H1 (cell line): ENCODE measurements at regions not wholly inside any gene's neighbourhood (a gene's known extent, or its start where the extent isn't known, plus 50 kb on each side); places are given as distances from the start of the nearest gene placed in this dataset.

ENCODE experiments used
- CTCF ChIA-PET: fragments of 300-600 bp; sonication (Branson Sonifier 250); formaldehyde crosslinking; loops from one replicate; lab custom pipeline; 2021; ENCODE audit not compliant: partially characterized antibody; lab: Charles Lee
- POLR2A ChIA-PET: fragments of 300-600 bp; sonication (Branson Sonifier 250); formaldehyde crosslinking; loops from one replicate; lab custom pipeline; 2021; ENCODE audit warnings: inconsistent platforms; ENCODE audit not compliant: partially characterized antibody; lab: Charles Lee
- DNase-seq, 2 experiments: peaks; one replicate each; pipeline versions ENCODE4 v3.0.0 to v3.0.0-alpha.2; 2010 to 2022; ENCODE audit warnings: low spot score in 2 of 2, low read depth in 1 of 2, mixed read lengths in 1 of 2
- FAIRE-seq: peaks from 2 replicates; lab custom pipeline; 2011; peaks lifted over from hg19 to GRCh38; lab: Jason Lieb, UNC
- H2AFZ ChIP-seq: 2 replicates; pipeline ENCODE4 v1.8.1; 2012; ENCODE audit warnings: low read length, inconsistent platforms
- H2AK5ac ChIP-seq: 2 replicates; pipeline ENCODE4 v1.6.1; 2013; ENCODE audit warnings: low read depth, low read length
- H2BK120ac ChIP-seq: replicated peaks from 2 replicates; pipeline ENCODE3; 2013; ENCODE audit warnings: low read depth, low read length, inconsistent platforms
- H2BK12ac ChIP-seq: 2 replicates; pipeline ENCODE4 v1.6.1; 2013; ENCODE audit warnings: low read depth, low read length
- H2BK15ac ChIP-seq: 2 replicates; pipeline ENCODE4 v1.6.1; 2013; ENCODE audit warnings: low read length
- H2BK20ac ChIP-seq: 2 replicates; pipeline ENCODE4 v1.6.1; 2013; ENCODE audit warnings: low read length
- H2BK5ac ChIP-seq: 2 replicates; pipeline ENCODE4 v1.6.1; 2013; ENCODE audit warnings: low read depth, low read length
- H3K14ac ChIP-seq: 2 replicates; pipeline ENCODE4 v1.6.1; 2013; ENCODE audit warnings: inconsistent platforms; ENCODE audit not compliant: insufficient read length
- H3K18ac ChIP-seq: 2 replicates; pipeline ENCODE4 v1.6.1; 2013; ENCODE audit warnings: low read length; ENCODE audit errors: extremely low read depth
- H3K23ac ChIP-seq: 2 replicates; pipeline ENCODE4 v1.6.1; 2013; ENCODE audit warnings: inconsistent platforms; ENCODE audit not compliant: insufficient read length
- H3K23me2 ChIP-seq: 2 replicates; pipeline ENCODE4 v1.6.1; 2013; ENCODE audit warnings: low read depth, low read length
- H3K27ac ChIP-seq: 2 replicates; pipeline ENCODE4 v1.6.1; 2011; ENCODE audit warnings: low read depth, low read length, inconsistent platforms
- H3K27me3 ChIP-seq, 4 experiments: replicated peaks in 1 of 4; 1 replicate in 1 of 4; 2 replicates in 3 of 4; pipeline versions ENCODE4 v1.6.1 to v1.8.1; 2011 to 2013; ENCODE audit warnings: low read length in 3 of 4, mild to moderate bottlenecking in 3 of 4, inconsistent platforms in 2 of 4, mixed read lengths in 2 of 4, moderate library complexity in 1 of 4; ENCODE audit not compliant: control insufficient read depth in 3 of 4, insufficient read depth in 3 of 4; ENCODE audit errors: extremely low read depth in 1 of 4
- H3K36me3 ChIP-seq, 4 experiments: 2 replicates each; pipeline versions ENCODE4 v1.6.1 to v1.8.1; 2011 to 2013; ENCODE audit warnings: mild to moderate bottlenecking in 4 of 4, low read length in 3 of 4, moderate library complexity in 2 of 4, control low read depth in 1 of 4, inconsistent platforms in 1 of 4; ENCODE audit not compliant: insufficient read depth in 4 of 4, control insufficient read depth in 2 of 4
- H3K4ac ChIP-seq: replicated peaks from 2 replicates; pipeline ENCODE3; 2013; ENCODE audit warnings: low read length, low read depth, mixed read lengths, inconsistent platforms; ENCODE audit not compliant: insufficient read length
- H3K4me1 ChIP-seq, 4 experiments: replicated peaks in 1 of 4; 1 replicate in 1 of 4; 2 replicates in 3 of 4; pipeline versions ENCODE4 v1.6.1 to v1.8.1; 2011 to 2013; ENCODE audit warnings: low read length in 3 of 4, inconsistent platforms in 2 of 4, mixed read lengths in 1 of 4; ENCODE audit not compliant: insufficient read depth in 4 of 4, control insufficient read depth in 3 of 4
- H3K4me2 ChIP-seq, 2 experiments: 2 replicates each; pipeline versions ENCODE4 v1.6.1 to v1.8.1; 2011 to 2013; ENCODE audit warnings: low read depth in 2 of 2, low read length in 2 of 2, control low read depth in 1 of 2, inconsistent platforms in 1 of 2, mild to moderate bottlenecking in 1 of 2; ENCODE audit not compliant: insufficient read depth in 1 of 2
- H3K4me3 ChIP-seq, 4 experiments: fragments of 200-600, 300-600 bp in 1 of 4; sonication (generic), shearing (Covaris generic), sonication (Bioruptor Twin) in 1 of 4; 2 replicates each; pipeline versions ENCODE4 v1.5.1 to v1.8.1; 2011 to 2016; ENCODE audit warnings: low read length in 4 of 4, low read depth in 3 of 4, control low read depth in 2 of 4, inconsistent platforms in 2 of 4, mild to moderate bottlenecking in 2 of 4, mixed read lengths in 1 of 4, moderate library complexity in 1 of 4; ENCODE audit not compliant: insufficient read depth in 2 of 4; ENCODE audit errors: extremely low read depth in 1 of 4
- H3K56ac ChIP-seq: replicated peaks from 2 replicates; pipeline ENCODE3; 2013; ENCODE audit warnings: low read depth, mild to moderate bottlenecking, mixed read lengths, low read length, inconsistent platforms; ENCODE audit not compliant: insufficient read length
- H3K79me1 ChIP-seq: 2 replicates; pipeline ENCODE4 v1.6.1; 2013; ENCODE audit warnings: low read depth, low read length, control low read depth
- H3K79me2 ChIP-seq, 2 experiments: 2 replicates each; pipeline versions ENCODE4 v1.6.1 to v1.8.1; 2012 to 2013; ENCODE audit warnings: low read length in 2 of 2, mild to moderate bottlenecking in 2 of 2, inconsistent platforms in 1 of 2; ENCODE audit not compliant: insufficient read depth in 2 of 2, control insufficient read depth in 1 of 2
- H3K9ac ChIP-seq, 4 experiments: replicated peaks in 1 of 4; 1 replicate in 1 of 4; 2 replicates in 3 of 4; pipeline versions ENCODE4 v1.6.1 to v1.8.1; 2011 to 2013; ENCODE audit warnings: low read depth in 3 of 4, low read length in 3 of 4, control low read depth in 2 of 4, mild to moderate bottlenecking in 2 of 4, moderate library complexity in 2 of 4, inconsistent platforms in 1 of 4; ENCODE audit errors: extremely low read depth in 1 of 4
- H3K9me3 ChIP-seq, 2 experiments: 2 replicates each; pipeline versions ENCODE4 v1.6.1 to v1.8.1; 2012 to 2013; ENCODE audit warnings: mild to moderate bottlenecking in 2 of 2, moderate library complexity in 2 of 2, control low read depth in 1 of 2, inconsistent platforms in 1 of 2, low read depth in 1 of 2, low read length in 1 of 2, mixed read lengths in 1 of 2; ENCODE audit not compliant: insufficient read depth in 2 of 2
- H4K20me1 ChIP-seq, 2 experiments: replicated peaks in 1 of 2; 2 replicates each; pipeline versions ENCODE3 to v1.8.1; 2011 to 2013; ENCODE audit warnings: inconsistent platforms in 2 of 2, low read length in 2 of 2, mild to moderate bottlenecking in 1 of 2; ENCODE audit not compliant: insufficient read depth in 2 of 2, control insufficient read depth in 1 of 2
- H4K5ac ChIP-seq: 2 replicates; pipeline ENCODE4 v1.6.1; 2013; ENCODE audit warnings: low read length, low read depth, mixed read lengths, inconsistent platforms; ENCODE audit not compliant: insufficient read length
- H4K8ac ChIP-seq: 2 replicates; pipeline ENCODE4 v1.8.0; 2013; ENCODE audit warnings: mild to moderate bottlenecking, moderate library complexity, low read length, inconsistent platforms; ENCODE audit not compliant: insufficient read depth; ENCODE audit errors: extremely low read depth
- H4K91ac ChIP-seq: replicated peaks from 2 replicates; pipeline ENCODE3; 2013; ENCODE audit warnings: low read length, mixed read lengths, inconsistent platforms; ENCODE audit not compliant: insufficient read length
- BCL11A ChIP-seq, 2 experiments: IDR thresholded peaks; one replicate each; pipeline ENCODE4 v1.6.1; 2011; ENCODE audit warnings: low read depth in 2 of 2, low read length in 2 of 2, mild to moderate bottlenecking in 2 of 2
- CBX5 ChIP-seq: fragments of 300-800, 300-1000 bp; sonication (generic); IDR thresholded peaks from 2 replicates; pipeline ENCODE4 v1.7.1; 2016; ENCODE audit warnings: antibody characterized with exemption, low read length, low read depth
- CHD1 ChIP-seq: IDR thresholded peaks from 2 replicates; pipeline ENCODE4 v1.6.1; 2012; ENCODE audit warnings: low read depth, low read length, improper control_type of control experiment
- CREB1 ChIP-seq: IDR thresholded peaks from 2 replicates; pipeline ENCODE4 v1.6.1; 2012; ENCODE audit warnings: inconsistent platforms
- CTBP2 ChIP-seq: IDR thresholded peaks from 2 replicates; pipeline ENCODE4 v1.7.0; 2011; ENCODE audit warnings: borderline replicate concordance, mild to moderate bottlenecking, moderate library complexity, mixed read lengths, low read length; ENCODE audit not compliant: insufficient read depth, insufficient read length
- HDAC2 ChIP-seq, 2 experiments: fragments of 300-600 bp in 1 of 2; sonication (generic) in 1 of 2; IDR thresholded peaks; 2 replicates each; pipeline ENCODE4 v1.6.1; 2011 to 2012; ENCODE audit warnings: low read depth in 2 of 2, low read length in 2 of 2, mild to moderate bottlenecking in 2 of 2, moderate library complexity in 2 of 2, borderline replicate concordance in 1 of 2, inconsistent platforms in 1 of 2
- JUN ChIP-seq: IDR thresholded peaks from 2 replicates; pipeline ENCODE4 v1.6.1; 2011; ENCODE audit warnings: low read depth, mild to moderate bottlenecking, improper control_type of control experiment, low read length
- JUND ChIP-seq: IDR thresholded peaks from 2 replicates; pipeline ENCODE4 v1.6.1; 2011; ENCODE audit warnings: mild to moderate bottlenecking, improper control_type of control experiment, low read length
- MAFK ChIP-seq: IDR thresholded peaks from 2 replicates; pipeline ENCODE4 v1.6.1; 2012; ENCODE audit warnings: low read depth, mild to moderate bottlenecking, improper control_type of control experiment, low read length
- POLR2AphosphoS5 ChIP-seq: IDR thresholded peaks from 2 replicates; pipeline ENCODE4 v1.6.1; 2011; ENCODE audit warnings: low read depth, low read length
- RBBP5 ChIP-seq: IDR thresholded peaks from 2 replicates; pipeline ENCODE4 v1.7.1; 2012; ENCODE audit warnings: low read depth, mild to moderate bottlenecking, inconsistent platforms, low read length, moderate library complexity, borderline replicate concordance
- RNF2 ChIP-seq: fragments of 200-900, 300-1000 bp; sonication (generic); IDR thresholded peaks from 2 replicates; pipeline ENCODE4 v1.7.1; 2016; ENCODE audit warnings: borderline replicate concordance, low read depth, mild to moderate bottlenecking, antibody characterized with exemption, low read length; ENCODE audit not compliant: poor library complexity, severe bottlenecking; ENCODE audit errors: missing control alignments
- TAF7 ChIP-seq: optimal IDR thresholded peaks from 2 replicates; pipeline ENCODE3; 2011; ENCODE audit warnings: low read depth, mild to moderate bottlenecking, inconsistent platforms, low read length, moderate library complexity, borderline replicate concordance
- TBP ChIP-seq: IDR thresholded peaks from 2 replicates; pipeline ENCODE4 v1.6.1; 2011; ENCODE audit warnings: low read depth, low read length, improper control_type of control experiment
- TEAD4 ChIP-seq: IDR thresholded peaks from 2 replicates; pipeline ENCODE4 v1.6.1; 2012; ENCODE audit warnings: low read depth, low read length, inconsistent platforms, mixed read lengths

- Histone ChIP-seq H3K23me2 (no peaks in the 10 kb centered on the region), H3K4ac (no peak overlapping the region), H4K5ac (no peak overlapping the region), H2BK20ac (no peak overlapping the region), H3K18ac (no peak overlapping the region), H2AK5ac (no peak overlapping the region), H3K79me2 (no peaks in the 10 kb centered on the region), H4K91ac (no peak overlapping the region), H3K9ac (no peak overlapping the region), H3K14ac (no peak overlapping the region), H2BK5ac (no peak overlapping the region), H2BK12ac (no peak overlapping the region), H3K36me3 (no peaks in the 10 kb centered on the region), H4K8ac (no peak overlapping the region), H3K4me3 (no peak overlapping the region), H2BK15ac (no peak overlapping the region), H3K4me2 (no peak overlapping the region), H3K4me1 (no peaks in the 10 kb centered on the region), H3K27ac (no peak overlapping the region), H3K27me3 (no peaks in the 10 kb centered on the region), H3K79me1 (no peaks in the 10 kb centered on the region), H4K20me1 (no peaks in the 10 kb centered on the region), H3K23ac (no peak overlapping the region), H3K9me3 (no peaks in the 10 kb centered on the region), H2AFZ (no peak overlapping the region), H2BK120ac (no peak overlapping the region), H3K56ac (no peak overlapping the region)
- DNase-seq: no peak
- POLR2A ChIA-PET: no interaction called here
- FAIRE-seq: no peak
- CTCF ChIA-PET: interaction anchor here (1.0 kb wide), 1 partner anchor 10 kb away, joined by 3 read pairs; no protein-coding TSS in a partner anchor
- no peak for TF ChIP-seq JUND
- no peak for TF ChIP-seq TEAD4
- no peak for TF ChIP-seq CBX5
- TF ChIP-seq HDAC2 (IDR thresholded peaks at IDR 0.05; ENCODE audit: borderline replicate concordance in 1 of 2, low read depth in 2 of 2, low read length in 2 of 2): no peak
- no peak for TF ChIP-seq MAFK
- no peak for TF ChIP-seq CREB1
- no peak for TF ChIP-seq POLR2AphosphoS5
- no peak for TF ChIP-seq CTBP2
- no peak for TF ChIP-seq RNF2
- TF ChIP-seq RBBP5: no peak
- no peak for TF ChIP-seq TBP
- no peak for TF ChIP-seq JUN
- no peak for TF ChIP-seq CHD1
- TF ChIP-seq BCL11A (IDR thresholded peaks at IDR 0.05; ENCODE audit: low read depth in 2 of 2, low read length in 2 of 2): no peak
- TF ChIP-seq TAF7: no peak
Measured at GRCh38 chr2:139383532-139383931, 603.3 kb upstream of the NXPH2 start.
